GM21528 (cell line): ENCODE measurements at regions not wholly inside any gene's neighbourhood (a gene's known extent, or its start where the extent isn't known, plus 50 kb on each side); places are given as distances from the start of the nearest gene placed in this dataset.
"Not testable (repeated sequence)": the region's sequence is repeated elsewhere in the genome, so short reads cannot be mapped to it uniquely, and the experiment has no call there.

Experiments
- ATAC-seq: cut with Tn5 transposase; IDR thresholded peaks from one replicate; pipeline ENCODE4 v1.9.1; 2021; ENCODE audit warnings: mild to moderate bottlenecking, moderate library complexity; ENCODE audit not compliant: unreplicated experiment, low FRiP score

GRCh38 chr4:3947761-3948160, 181.6 kb downstream of the ADRA2C start:
- not testable (repeated sequence) for ATAC-seq

- ATAC-seq = not testable (repeated sequence)
Measured at GRCh38 chr4:3948210-3948609, 182.0 kb downstream of the ADRA2C start.

GRCh38 chr4:3949916-3950315, 183.7 kb downstream of the ADRA2C start:
- ATAC-seq = not testable (repeated sequence)

- ATAC-seq = not testable (repeated sequence)
Measured at GRCh38 chr4:3952443-3953139, 186.4 kb downstream of the ADRA2C start.

- not testable (repeated sequence) for ATAC-seq
Measured at GRCh38 chr4:3953140-3953489, 186.9 kb downstream of the ADRA2C start.

GRCh38 chr4:3954540-3955320, 188.5 kb downstream of the ADRA2C start:
- ATAC-seq = not testable (repeated sequence)

GRCh38 chr4:3955321-3956164, 189.4 kb downstream of the ADRA2C start:
- peak; percentile 100 for ATAC-seq

GRCh38 chr4:3956165-3956867, 190.1 kb downstream of the ADRA2C start:
- not testable (repeated sequence) for ATAC-seq

GRCh38 chr4:3961091-3961672, 195.0 kb downstream of the ADRA2C start:
- ATAC-seq = not testable (repeated sequence)

- ATAC-seq = not testable (repeated sequence)
Measured at GRCh38 chr4:3964572-3965278, 198.5 kb downstream of the ADRA2C start.

GRCh38 chr4:3967204-3967603, 201.0 kb downstream of the ADRA2C start:
- ATAC-seq = not testable (repeated sequence)

GRCh38 chr4:3972626-3973025, 206.4 kb downstream of the ADRA2C start:
- not testable (repeated sequence) for ATAC-seq

GRCh38 chr4:3973581-3974200, 207.5 kb downstream of the ADRA2C start:
- not testable (repeated sequence) for ATAC-seq

GRCh38 chr4:3983518-3984125, 217.4 kb downstream of the ADRA2C start:
- ATAC-seq = not testable (repeated sequence)

GRCh38 chr4:3984796-3985195, 218.6 kb downstream of the ADRA2C start:
- not testable (repeated sequence) for ATAC-seq

GRCh38 chr4:3986412-3986811, 220.2 kb downstream of the ADRA2C start:
- not testable (repeated sequence) for ATAC-seq

GRCh38 chr4:3997386-3997785, 229.3 kb downstream of the OTOP1 start:
- not testable (repeated sequence) for ATAC-seq

GRCh38 chr4:4004036-4004435, 222.7 kb downstream of the OTOP1 start:
- not testable (repeated sequence) for ATAC-seq
